Peyer's patch (tissue), 4 donors: ENCODE measurements at regions not wholly inside any gene's neighbourhood (a gene's known extent, or its start where the extent isn't known, plus 50 kb on each side); places are given as distances from the start of the nearest gene placed in this dataset.

ENCODE experiments used
- DNase-seq, 3 donors: peaks; one replicate each; pipeline ENCODE4 v3.0.0-alpha.2; 2017 to 2019
- H3K27ac ChIP-seq, 4 donors: fragments of 200-600 bp; sonication (generic); one replicate each; pipeline ENCODE4 v1.5.1; 2016 to 2019
- H3K27me3 ChIP-seq, 2 donors: fragments of 200-600 bp; sonication (generic); one replicate each; pipeline ENCODE4 v1.5.1; 2019
- H3K36me3 ChIP-seq, 3 donors: fragments of 200-600 bp; sonication (generic); one replicate each; pipeline ENCODE4 v1.5.1; 2016 to 2019
- H3K4me1 ChIP-seq, 4 donors: fragments of 200-600 bp; sonication (generic); one replicate each; pipeline ENCODE4 v1.5.1; 2016 to 2019
- H3K4me3 ChIP-seq, 4 donors: fragments of 200-600 bp; sonication (generic); 1 replicate in 3 of 4; 2 replicates in 1 of 4; pipeline ENCODE4 v1.5.1; 2016 to 2019; ENCODE audit warnings: mild to moderate bottlenecking in 1 of 4
- H3K9me3 ChIP-seq, 4 donors: fragments of 200-600 bp; sonication (generic); one replicate each; pipeline ENCODE4 v1.5.1; 2016 to 2019; ENCODE audit warnings: mild to moderate bottlenecking in 1 of 4
- POLR2A ChIP-seq, 2 donors: fragments of 450-650 bp; IDR thresholded peaks; one replicate each; pipeline ENCODE4 v1.5.1; 2017; ENCODE audit warnings: antibody characterized with exemption in 2 of 2, mild to moderate bottlenecking in 2 of 2, moderate library complexity in 2 of 2
- TF ChIP-seq, protein P1 (sequence below), 6 experiments: fragments of 450-650 bp in 4 of 6; fragments of 200-600 bp in 2 of 6; sonication (generic) in 1 of 6; IDR thresholded peaks; one replicate each; pipeline ENCODE4 v1.5.1; 2017 to 2019; ENCODE audit warnings: antibody characterized with exemption in 6 of 6, mild to moderate bottlenecking in 3 of 6, moderate library complexity in 1 of 6

DNA sequence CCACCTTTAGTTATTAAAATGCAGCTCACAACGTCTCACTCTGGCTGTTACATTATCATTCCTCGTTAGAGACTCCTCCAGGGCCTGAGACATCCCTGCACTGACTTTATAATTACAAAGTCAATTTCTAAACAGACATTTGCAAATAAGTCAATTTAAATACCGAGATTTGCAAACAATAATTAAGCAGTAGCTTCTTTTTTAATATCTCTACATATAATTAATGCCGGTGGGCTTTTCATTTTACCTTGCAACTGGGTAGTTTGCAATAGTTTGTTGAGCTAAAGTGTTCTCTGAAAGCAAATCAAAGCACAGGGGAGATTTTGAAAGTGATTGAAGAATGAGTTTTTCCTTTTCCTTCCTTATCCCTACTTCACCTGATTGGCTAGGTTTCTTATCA is 154.4 kb downstream of the TLR4 start:
- Histone ChIP-seq H3K9me3 (no peaks in the 10 kb centered on the region), H3K27me3 (no peaks in the 10 kb centered on the region), H3K36me3 (no peaks in the 10 kb centered on the region), H3K27ac (no peak overlapping the region), H3K4me1 (no peaks in the 10 kb centered on the region), H3K4me3 (no peak overlapping the region)
- TF ChIP-seq, protein P1, sequence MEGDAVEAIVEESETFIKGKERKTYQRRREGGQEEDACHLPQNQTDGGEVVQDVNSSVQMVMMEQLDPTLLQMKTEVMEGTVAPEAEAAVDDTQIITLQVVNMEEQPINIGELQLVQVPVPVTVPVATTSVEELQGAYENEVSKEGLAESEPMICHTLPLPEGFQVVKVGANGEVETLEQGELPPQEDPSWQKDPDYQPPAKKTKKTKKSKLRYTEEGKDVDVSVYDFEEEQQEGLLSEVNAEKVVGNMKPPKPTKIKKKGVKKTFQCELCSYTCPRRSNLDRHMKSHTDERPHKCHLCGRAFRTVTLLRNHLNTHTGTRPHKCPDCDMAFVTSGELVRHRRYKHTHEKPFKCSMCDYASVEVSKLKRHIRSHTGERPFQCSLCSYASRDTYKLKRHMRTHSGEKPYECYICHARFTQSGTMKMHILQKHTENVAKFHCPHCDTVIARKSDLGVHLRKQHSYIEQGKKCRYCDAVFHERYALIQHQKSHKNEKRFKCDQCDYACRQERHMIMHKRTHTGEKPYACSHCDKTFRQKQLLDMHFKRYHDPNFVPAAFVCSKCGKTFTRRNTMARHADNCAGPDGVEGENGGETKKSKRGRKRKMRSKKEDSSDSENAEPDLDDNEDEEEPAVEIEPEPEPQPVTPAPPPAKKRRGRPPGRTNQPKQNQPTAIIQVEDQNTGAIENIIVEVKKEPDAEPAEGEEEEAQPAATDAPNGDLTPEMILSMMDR (IDR thresholded peaks at IDR 0.05) = no peak
- TF ChIP-seq POLR2A (IDR thresholded peaks at IDR 0.05) = no peak
- no peak for DNase-seq

DNA sequence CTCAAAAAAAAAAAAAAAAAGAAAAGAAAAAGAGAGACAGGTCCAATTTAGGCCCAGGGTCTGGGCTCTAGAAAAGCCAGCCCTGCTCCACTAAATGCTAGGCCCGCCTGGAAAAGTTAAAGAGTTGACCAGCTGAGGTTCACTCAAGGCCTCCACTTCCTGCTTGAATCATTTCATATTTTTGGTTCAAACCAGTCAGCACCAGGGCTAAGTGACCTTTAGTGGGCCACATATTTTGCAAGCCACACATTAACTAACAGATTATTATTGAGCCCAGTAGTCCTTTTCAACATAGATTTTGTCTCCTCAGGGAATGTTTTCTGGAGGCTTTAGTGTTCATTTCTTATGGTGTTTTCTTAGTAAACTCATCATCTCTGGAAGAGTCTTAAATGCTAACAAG is 156.6 kb downstream of the TLR4 start:
- Histone ChIP-seq H3K9me3 (no peaks in the 10 kb centered on the region), H3K27me3 (no peaks in the 10 kb centered on the region)
- TF ChIP-seq POLR2A (IDR thresholded peaks at IDR 0.05) = no peak
- TF ChIP-seq, protein P1 (IDR thresholded peaks at IDR 0.05) = no peak

GRCh38 chr9:117864385-117865057 is 160.3 kb downstream of the TLR4 start:
- no peak for DNase-seq
- no peak for TF ChIP-seq POLR2A (IDR thresholded peaks at IDR 0.05)
- TF ChIP-seq, protein P1 (IDR thresholded peaks at IDR 0.05) = no peak
- Histone ChIP-seq H3K4me3 (no peak overlapping the region), H3K9me3 (no peaks in the 10 kb centered on the region), H3K27me3 (no peaks in the 10 kb centered on the region), H3K4me1 (no peaks in the 10 kb centered on the region), H3K27ac (no peak overlapping the region), H3K36me3 (no peaks in the 10 kb centered on the region)

More for the DNA sequence above, 156.6 kb downstream of the TLR4 start:
- no peaks in the 10 kb centered on the region for H3K36me3 ChIP-seq
- H3K4me1 ChIP-seq = no peaks in the 10 kb centered on the region
- DNase-seq = no peak
- no peak overlapping the region for H3K4me3 ChIP-seq
- no peak overlapping the region for H3K27ac ChIP-seq

GRCh38 chr9:117868594-117868993 is 164.4 kb downstream of the TLR4 start:
- Histone ChIP-seq H3K27me3 (no peaks in the 10 kb centered on the region), H3K4me1 (no peaks in the 10 kb centered on the region), H3K9me3 (no peaks in the 10 kb centered on the region), H3K36me3 (no peaks in the 10 kb centered on the region), H3K4me3 (no peak overlapping the region), H3K27ac (no peak overlapping the region)
- TF ChIP-seq, protein P1 (IDR thresholded peaks at IDR 0.05) = no peak
- no peak for TF ChIP-seq POLR2A (IDR thresholded peaks at IDR 0.05)
- DNase-seq = no peak

DNA sequence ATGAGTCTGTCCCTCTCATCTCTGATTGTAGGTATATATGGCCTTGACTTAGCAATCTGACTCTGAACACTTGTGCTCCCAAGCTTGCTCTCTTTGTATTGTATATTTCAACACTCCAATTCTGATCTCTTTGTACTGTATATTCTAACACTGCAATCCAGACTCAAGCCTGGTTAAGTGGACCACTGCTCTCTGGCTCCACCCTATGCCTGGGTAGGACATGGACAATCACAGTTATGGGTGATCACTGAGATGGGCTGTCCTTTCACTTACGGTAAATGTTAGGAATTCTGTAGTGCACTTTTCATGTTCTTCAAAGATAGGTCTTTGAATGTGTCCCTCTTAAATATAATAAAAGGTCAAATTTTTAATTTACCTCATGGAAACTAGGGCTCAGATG is 165.1 kb downstream of the TLR4 start:
- TF ChIP-seq, protein P1 (IDR thresholded peaks at IDR 0.05) = peak in 1 of 6 experiments; percentile 16
- no peak for TF ChIP-seq POLR2A (IDR thresholded peaks at IDR 0.05)
- no peaks in the 10 kb centered on the region for H3K4me1 ChIP-seq
- no peaks in the 10 kb centered on the region for H3K27me3 ChIP-seq
- no peaks in the 10 kb centered on the region for H3K36me3 ChIP-seq
- no peak overlapping the region for H3K27ac ChIP-seq
- H3K4me3 ChIP-seq = no peak overlapping the region
- H3K9me3 ChIP-seq = no peaks in the 10 kb centered on the region
- no peak for DNase-seq

GRCh38 chr9:117869712-117870111 is 165.5 kb downstream of the TLR4 start:
- no peaks in the 10 kb centered on the region for H3K9me3 ChIP-seq
- no peak for TF ChIP-seq POLR2A (IDR thresholded peaks at IDR 0.05)
- TF ChIP-seq, protein P1 (IDR thresholded peaks at IDR 0.05) = no peak
- H3K36me3 ChIP-seq = no peaks in the 10 kb centered on the region
- H3K4me3 ChIP-seq = no peak overlapping the region
- no peak overlapping the region for H3K27ac ChIP-seq
- no peak for DNase-seq
- no peaks in the 10 kb centered on the region for H3K4me1 ChIP-seq
- H3K27me3 ChIP-seq = no peaks in the 10 kb centered on the region
